GM06990 (cell line): ENCODE measurements at regions not wholly inside any gene's neighbourhood (a gene's known extent, or its start where the extent isn't known, plus 50 kb on each side); places are given as distances from the start of the nearest gene placed in this dataset.
"Not testable (repeated sequence)": the region's sequence is repeated elsewhere in the genome, so short reads cannot be mapped to it uniquely, and the experiment has no call there.

Experiments
- DNase-seq: peaks from one replicate; pipeline ENCODE4 v3.0.0-alpha.2; 2011; ENCODE audit not compliant: insufficient read length; ENCODE audit errors: extremely low read depth
- H3K27me3 ChIP-seq: replicated peaks from 2 replicates; pipeline ENCODE4 v1.6.0; 2011; ENCODE audit warnings: low read length; ENCODE audit not compliant: control insufficient read depth, insufficient read depth
- H3K36me3 ChIP-seq: 2 replicates; pipeline ENCODE4 v1.5.1; 2011; ENCODE audit warnings: low read length; ENCODE audit not compliant: control insufficient read depth, insufficient read depth
- H3K4me3 ChIP-seq: replicated peaks from 2 replicates; pipeline ENCODE4 v1.5.1; 2011; ENCODE audit warnings: low read depth, mild to moderate bottlenecking, control low read depth, low read length
- TF ChIP-seq, protein P1 (sequence below): IDR thresholded peaks from 2 replicates; pipeline ENCODE4 v1.5.1; 2011; ENCODE audit warnings: low read length, control low read depth, mild to moderate bottlenecking, inconsistent platforms; ENCODE audit not compliant: insufficient read depth, poor library complexity, severe bottlenecking

DNA sequence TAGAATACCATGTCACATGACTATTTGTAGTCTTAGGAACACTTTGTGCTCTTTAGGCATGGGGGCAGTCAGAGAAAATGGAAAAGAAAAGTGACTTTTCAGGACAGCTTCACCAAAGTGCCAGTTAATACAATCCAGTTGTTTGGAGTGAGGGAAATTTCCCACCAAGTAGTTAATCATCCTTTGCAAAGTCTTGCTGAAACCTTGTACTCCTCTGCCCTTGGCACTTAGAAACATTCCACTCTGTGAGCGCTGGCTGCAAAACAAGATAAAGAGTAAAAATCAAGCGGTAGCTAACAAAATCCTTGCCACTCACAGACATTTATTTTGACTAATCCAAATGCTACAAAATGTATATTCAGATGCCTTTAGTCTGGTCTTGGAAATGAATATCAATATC lies 229.2 kb upstream of the HSF2 start:
- no peaks in the 10 kb centered on the region for H3K36me3 ChIP-seq
- TF ChIP-seq, protein P1, sequence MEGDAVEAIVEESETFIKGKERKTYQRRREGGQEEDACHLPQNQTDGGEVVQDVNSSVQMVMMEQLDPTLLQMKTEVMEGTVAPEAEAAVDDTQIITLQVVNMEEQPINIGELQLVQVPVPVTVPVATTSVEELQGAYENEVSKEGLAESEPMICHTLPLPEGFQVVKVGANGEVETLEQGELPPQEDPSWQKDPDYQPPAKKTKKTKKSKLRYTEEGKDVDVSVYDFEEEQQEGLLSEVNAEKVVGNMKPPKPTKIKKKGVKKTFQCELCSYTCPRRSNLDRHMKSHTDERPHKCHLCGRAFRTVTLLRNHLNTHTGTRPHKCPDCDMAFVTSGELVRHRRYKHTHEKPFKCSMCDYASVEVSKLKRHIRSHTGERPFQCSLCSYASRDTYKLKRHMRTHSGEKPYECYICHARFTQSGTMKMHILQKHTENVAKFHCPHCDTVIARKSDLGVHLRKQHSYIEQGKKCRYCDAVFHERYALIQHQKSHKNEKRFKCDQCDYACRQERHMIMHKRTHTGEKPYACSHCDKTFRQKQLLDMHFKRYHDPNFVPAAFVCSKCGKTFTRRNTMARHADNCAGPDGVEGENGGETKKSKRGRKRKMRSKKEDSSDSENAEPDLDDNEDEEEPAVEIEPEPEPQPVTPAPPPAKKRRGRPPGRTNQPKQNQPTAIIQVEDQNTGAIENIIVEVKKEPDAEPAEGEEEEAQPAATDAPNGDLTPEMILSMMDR = no peak

DNA sequence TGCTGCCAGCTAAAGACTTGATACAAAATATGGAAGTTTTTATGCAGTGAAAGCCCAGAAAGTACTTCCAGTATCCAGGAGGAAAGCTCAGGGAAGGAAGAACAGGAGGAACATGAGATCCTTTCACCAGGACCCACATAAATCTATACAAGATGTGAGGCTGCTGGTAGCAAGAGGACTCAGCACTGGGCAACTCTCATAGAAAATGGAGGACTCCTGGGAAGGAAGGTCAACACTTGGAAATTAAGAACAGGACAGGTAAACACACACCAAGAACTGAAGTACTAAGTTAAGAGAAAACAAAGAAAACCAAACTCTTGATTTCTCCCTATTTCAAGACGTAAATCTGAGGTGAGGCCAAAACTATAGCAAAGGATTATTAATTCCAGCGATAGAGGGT lies 220.5 kb upstream of the HSF2 start:
- Histone ChIP-seq H3K4me3 (no peak overlapping the region), H3K36me3 (no peaks in the 10 kb centered on the region), H3K27me3 (no peaks in the 10 kb centered on the region)
- DNase-seq = no peak
- TF ChIP-seq, protein P1 = no peak

More for the DNA sequence above, 229.2 kb upstream of the HSF2 start:
- Histone ChIP-seq H3K27me3 (no peaks in the 10 kb centered on the region), H3K4me3 (no peak overlapping the region)
- DNase-seq = no peak

DNA sequence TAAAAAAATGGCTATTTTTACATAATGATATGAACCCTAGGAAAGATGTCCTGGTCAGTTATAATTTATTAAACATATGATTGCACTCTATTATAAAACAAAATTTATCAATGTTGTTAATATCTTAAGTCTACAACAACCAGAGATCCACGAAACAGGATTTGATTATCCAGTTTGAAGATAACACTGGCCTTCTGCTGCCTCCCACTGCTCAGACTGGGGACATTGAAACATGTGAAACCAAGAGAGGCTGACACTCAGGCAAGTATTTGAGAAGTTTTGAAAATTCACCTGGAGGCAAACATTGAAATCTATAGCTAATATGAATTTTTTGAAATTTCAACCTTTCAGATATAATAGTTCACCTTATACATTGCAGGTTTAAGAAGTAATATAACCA lies 219.3 kb upstream of the HSF2 start:
- no peak overlapping the region for H3K4me3 ChIP-seq
- no peaks in the 10 kb centered on the region for H3K36me3 ChIP-seq
- no peak for DNase-seq
- H3K27me3 ChIP-seq = no peaks in the 10 kb centered on the region
- TF ChIP-seq, protein P1 = no peak

DNA sequence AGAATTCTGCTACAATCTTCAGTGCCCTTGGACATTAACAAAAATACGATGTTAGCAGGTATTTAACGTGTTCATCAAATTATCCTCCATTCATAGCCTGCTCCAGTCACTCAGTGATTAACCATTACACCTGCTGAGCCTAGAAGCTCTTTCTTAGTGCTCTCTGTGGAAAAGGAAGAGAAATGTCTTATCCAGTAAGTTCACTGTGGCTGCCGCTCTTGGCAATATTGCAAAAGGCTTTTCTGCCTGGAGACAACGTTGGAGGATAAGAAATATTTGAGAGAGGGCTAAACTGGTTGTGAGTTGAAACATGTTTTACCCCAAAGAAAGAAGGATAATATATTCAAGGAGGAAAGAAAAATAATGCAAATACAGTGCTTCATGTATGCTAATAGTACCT lies 217.4 kb upstream of the HSF2 start:
- no peak for DNase-seq

DNA sequence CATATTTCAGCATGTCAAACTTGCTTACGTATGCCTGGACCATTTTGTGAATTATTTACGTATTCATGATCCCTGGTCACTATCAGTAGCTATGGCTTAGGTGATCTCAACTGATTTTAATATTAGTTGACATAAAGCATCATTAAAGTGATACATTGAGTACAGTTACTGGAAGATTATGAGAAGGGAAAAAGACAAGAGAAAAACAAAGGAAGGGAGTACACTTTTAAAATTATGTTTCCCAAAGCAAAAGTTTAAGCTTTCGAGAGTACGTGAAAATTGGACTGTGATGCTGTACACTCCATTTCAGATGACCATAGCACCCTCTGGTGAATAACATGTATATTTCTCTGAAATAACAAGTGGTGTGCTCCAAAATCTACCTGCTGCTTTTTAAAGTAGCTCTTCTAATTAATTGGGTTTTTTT lies 215.0 kb upstream of the HSF2 start:
- Histone ChIP-seq H3K36me3 (no peaks in the 10 kb centered on the region), H3K4me3 (no peak overlapping the region), H3K27me3 (no peaks in the 10 kb centered on the region)
- TF ChIP-seq, protein P1 = no peak
- no peak for DNase-seq

More for the DNA sequence above, 217.4 kb upstream of the HSF2 start:
- TF ChIP-seq, protein P1 = no peak
- H3K4me3 ChIP-seq = no peak overlapping the region
- no peaks in the 10 kb centered on the region for H3K36me3 ChIP-seq
- no peaks in the 10 kb centered on the region for H3K27me3 ChIP-seq

DNA sequence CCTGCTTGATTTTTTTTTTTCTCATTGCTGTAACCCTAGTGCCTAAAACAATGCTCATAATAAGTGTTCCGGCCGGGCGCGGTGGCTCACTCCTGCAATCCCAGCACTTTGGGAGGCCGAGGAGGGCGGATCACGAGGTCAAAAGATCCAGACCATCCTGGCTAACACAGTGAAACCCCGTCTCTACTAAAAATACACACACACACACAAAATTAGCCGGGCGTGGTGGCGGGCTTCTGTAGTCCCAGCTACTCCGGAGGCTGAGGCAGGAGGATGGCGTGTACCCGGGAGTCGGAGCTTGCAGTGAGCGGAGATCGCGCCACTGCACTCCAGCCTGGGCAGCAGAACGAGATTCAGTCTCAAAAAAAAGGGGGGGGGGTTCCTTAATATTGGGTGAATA lies 214.0 kb upstream of the HSF2 start:
- H3K27me3 ChIP-seq, H3K4me3 ChIP-seq, DNase-seq, H3K36me3 ChIP-seq: not testable (repeated sequence)
